GM23338 (cell line): ENCODE measurements at regions not wholly inside any gene's neighbourhood (a gene's known extent, or its start where the extent isn't known, plus 50 kb on each side); places are given as distances from the start of the nearest gene placed in this dataset.

Experiments used
- ATAC-seq: fragments of 200-7000 bp; cut with Tn5 transposase; 3 replicates; pipeline ENCODE4 v1.9.1; 2020
- DNase-seq: peaks from one replicate; pipeline ENCODE4 v3.0.0-alpha.2; 2015; ENCODE audit warnings: low spot score
- H2AFZ ChIP-seq: fragments of 200-600 bp; sonication (generic); 2 replicates; pipeline ENCODE4 v1.8.0; 2016; ENCODE audit warnings: antibody characterized with exemption, mild to moderate bottlenecking, moderate library complexity
- H3F3A ChIP-seq: fragments of 200-600 bp; sonication (generic); replicated peaks from 2 replicates; pipeline ENCODE4 v1.8.0; 2017; ENCODE audit warnings: antibody characterized with exemption, mixed run types, low read depth
- H3K27ac ChIP-seq: fragments of 200-600 bp; sonication (generic); 2 replicates; pipeline ENCODE4 v1.6.1; 2016; ENCODE audit warnings: low read depth
- H3K27me3 ChIP-seq: fragments of 200-600 bp; sonication (generic); 2 replicates; pipeline ENCODE4 v1.8.0; 2016; ENCODE audit warnings: mild to moderate bottlenecking, mixed run types, moderate library complexity; ENCODE audit not compliant: insufficient read depth
- H3K36me3 ChIP-seq: fragments of 200-600 bp; sonication (generic); 2 replicates; pipeline ENCODE4 v1.8.0; 2016; ENCODE audit warnings: mild to moderate bottlenecking; ENCODE audit not compliant: insufficient read depth
- H3K4me1 ChIP-seq: fragments of 200-600 bp; sonication (generic); 2 replicates; pipeline ENCODE4 v1.8.0; 2016; ENCODE audit warnings: mild to moderate bottlenecking, moderate library complexity; ENCODE audit not compliant: insufficient read depth
- H3K4me2 ChIP-seq: fragments of 200-600 bp; sonication (generic); 2 replicates; pipeline ENCODE4 v1.7.1; 2017; ENCODE audit warnings: mixed run types
- H3K4me3 ChIP-seq: fragments of 200-600 bp; sonication (generic); 2 replicates; pipeline ENCODE4 v1.6.1; 2016; ENCODE audit warnings: mixed run types
- H3K79me2 ChIP-seq: fragments of 200-600 bp; sonication (generic); replicated peaks from 2 replicates; pipeline ENCODE4 v1.8.0; 2017; ENCODE audit warnings: mild to moderate bottlenecking; ENCODE audit not compliant: insufficient read depth
- H3K9me2 ChIP-seq: fragments of 200-600 bp; sonication (generic); 2 replicates; pipeline ENCODE4 v1.8.0; 2017; ENCODE audit not compliant: insufficient read depth
- H4K20me1 ChIP-seq: fragments of 200-600 bp; sonication (generic); replicated peaks from 2 replicates; pipeline ENCODE4 v1.8.0; 2017; ENCODE audit warnings: mild to moderate bottlenecking; ENCODE audit not compliant: insufficient read depth
- H3K27ac Mint-ChIP-seq: 2 replicates; pipeline ENCODE4 v1.8.0; 2020; ENCODE audit warnings: inconsistent platforms, mild to moderate bottlenecking, moderate library complexity, mixed read lengths
- H3K27me3 Mint-ChIP-seq: 3 replicates; pipeline ENCODE4 v1.8.0; 2022; ENCODE audit warnings: low read depth, mild to moderate bottlenecking, moderate library complexity, mixed read lengths, inconsistent platforms; ENCODE audit not compliant: insufficient read depth, poor library complexity
- H3K36me3 Mint-ChIP-seq: 3 replicates; pipeline ENCODE4 v1.8.0; 2021; ENCODE audit warnings: low read depth, mild to moderate bottlenecking, inconsistent platforms, moderate library complexity, mixed read lengths
- H3K4me1 Mint-ChIP-seq: 3 replicates; pipeline ENCODE4 v1.8.0; 2020; ENCODE audit warnings: mild to moderate bottlenecking, inconsistent platforms, mixed read lengths
- H3K4me3 Mint-ChIP-seq: 3 replicates; pipeline ENCODE4 v1.8.0; 2021; ENCODE audit warnings: moderate library complexity, mild to moderate bottlenecking, inconsistent platforms, mixed read lengths
- H3K9me3 Mint-ChIP-seq: 3 replicates; pipeline ENCODE4 v1.8.0; 2020; ENCODE audit warnings: moderate library complexity, mild to moderate bottlenecking, inconsistent platforms, mixed read lengths
- CREB1 ChIP-seq: fragments of 250-450 bp; sonication (Bioruptor Pico); IDR thresholded peaks from 2 replicates; pipeline ENCODE4 v1.5.0; 2020; ENCODE audit warnings: low read depth, mild to moderate bottlenecking, moderate library complexity
- EZH2 ChIP-seq: fragments of 200-600 bp; sonication (generic); IDR thresholded peaks from one replicate; pipeline ENCODE4 v1.8.0; 2017; ENCODE audit warnings: antibody characterized with exemption, mild to moderate bottlenecking, low read depth; ENCODE audit not compliant: unreplicated experiment
- EZH2phosphoT487 ChIP-seq: fragments of 200-600 bp; sonication (generic); IDR thresholded peaks from one replicate; pipeline ENCODE4 v1.8.1; 2018; ENCODE audit warnings: antibody characterized with exemption; ENCODE audit not compliant: unreplicated experiment
- JUNB ChIP-seq: IDR thresholded peaks from one replicate; pipeline ENCODE4 v1.6.1; 2016; ENCODE audit warnings: antibody characterized with exemption; ENCODE audit not compliant: unreplicated experiment
- NANOG ChIP-seq: IDR thresholded peaks from 2 replicates; pipeline ENCODE4 v1.6.1; 2016; ENCODE audit warnings: antibody characterized with exemption, borderline replicate concordance
- POLR2AphosphoS5 ChIP-seq: IDR thresholded peaks from 2 replicates; pipeline ENCODE4 v1.6.1; 2016; ENCODE audit warnings: antibody characterized with exemption, low read depth
- STAT1 ChIP-seq: IDR thresholded peaks from one replicate; pipeline ENCODE4 v1.6.1; 2016; ENCODE audit warnings: antibody characterized with exemption; ENCODE audit not compliant: unreplicated experiment
- ZNF114 ChIP-seq: fragments of 250-450 bp; sonication (Bioruptor Pico); IDR thresholded peaks from 2 replicates; pipeline ENCODE4 v1.5.0; 2020; ENCODE audit warnings: mild to moderate bottlenecking, moderate library complexity
- ZNF331 ChIP-seq: fragments of 250-450 bp; sonication (Bioruptor Pico); IDR thresholded peaks from 2 replicates; pipeline ENCODE4 v1.5.0; 2020; ENCODE audit warnings: low read depth, mild to moderate bottlenecking, moderate library complexity
- TF ChIP-seq, protein P1 (sequence below): IDR thresholded peaks from 2 replicates; pipeline ENCODE4 v1.6.1; 2016; ENCODE audit warnings: antibody characterized with exemption
- TF ChIP-seq, protein P2 (sequence below): fragments of 250-450 bp; sonication (Bioruptor Pico); IDR thresholded peaks from 2 replicates; pipeline ENCODE4 v1.5.0; 2020; ENCODE audit warnings: mild to moderate bottlenecking, moderate library complexity
- TF ChIP-seq, protein P3 (sequence below), 2 experiments: fragments of 200-600 bp in 1 of 2; sonication (generic) in 1 of 2; conservative IDR thresholded peaks; 2 replicates each; pipeline versions ENCODE4 v1.5.1 to v1.6.1; 2016 to 2017; ENCODE audit warnings: antibody characterized with exemption in 2 of 2, low read depth in 2 of 2, mild to moderate bottlenecking in 2 of 2, moderate library complexity in 1 of 2
- TF ChIP-seq, protein P4 (sequence below): IDR thresholded peaks from one replicate; pipeline ENCODE4 v1.6.1; 2018; ENCODE audit warnings: antibody characterized with exemption; ENCODE audit not compliant: unreplicated experiment

DNA sequence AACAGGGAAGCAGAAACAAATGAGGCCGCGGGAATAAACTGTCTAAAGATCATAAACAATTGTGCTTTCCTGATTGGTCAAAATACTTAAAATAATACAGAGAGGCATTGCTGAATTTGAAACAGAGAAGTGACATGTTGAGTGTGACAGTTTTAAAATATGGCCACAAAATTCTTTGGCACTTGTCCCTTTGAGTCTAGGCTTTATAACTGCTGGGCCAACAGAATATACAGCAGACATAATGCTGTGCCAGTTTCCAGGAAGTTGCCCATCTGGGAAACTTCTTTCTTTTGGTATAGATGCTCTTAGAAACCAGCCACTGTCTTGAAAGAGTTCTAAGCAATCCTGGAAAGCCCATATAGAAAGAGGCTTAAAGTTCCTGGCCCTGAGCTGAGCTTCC is 668.4 kb downstream of the CENPC start:
- no peak overlapping the region for H3K4me2 ChIP-seq
- H3K9me3 Mint-ChIP-seq, result peaks cover 6% of the 10 kb centered on the region
- peaks cover 4% of the 10 kb centered on the region for H3K36me3 Mint-ChIP-seq
- H3K4me1 Mint-ChIP-seq, result 0 out of 3 replicates have a peak, but pooled peaks cover 2% of the 10 kb centered on the region
- ATAC-seq, result no peak
- no peaks in the 10 kb centered on the region for H4K20me1 ChIP-seq
- H3K4me3 ChIP-seq, result no peak overlapping the region
- no peak overlapping the region for H3K27ac ChIP-seq
- no peaks in the 10 kb centered on the region for H3K27me3 Mint-ChIP-seq
- H3K4me1 ChIP-seq, result no peaks in the 10 kb centered on the region
- no peak overlapping the region for H3K4me3 Mint-ChIP-seq
- no peaks in the 10 kb centered on the region for H3K79me2 ChIP-seq
- H3F3A ChIP-seq, result no peaks in the 10 kb centered on the region
- DNase-seq, result no peak
- H3K36me3 ChIP-seq, result no peaks in the 10 kb centered on the region
- TF ChIP-seq, protein P1, sequence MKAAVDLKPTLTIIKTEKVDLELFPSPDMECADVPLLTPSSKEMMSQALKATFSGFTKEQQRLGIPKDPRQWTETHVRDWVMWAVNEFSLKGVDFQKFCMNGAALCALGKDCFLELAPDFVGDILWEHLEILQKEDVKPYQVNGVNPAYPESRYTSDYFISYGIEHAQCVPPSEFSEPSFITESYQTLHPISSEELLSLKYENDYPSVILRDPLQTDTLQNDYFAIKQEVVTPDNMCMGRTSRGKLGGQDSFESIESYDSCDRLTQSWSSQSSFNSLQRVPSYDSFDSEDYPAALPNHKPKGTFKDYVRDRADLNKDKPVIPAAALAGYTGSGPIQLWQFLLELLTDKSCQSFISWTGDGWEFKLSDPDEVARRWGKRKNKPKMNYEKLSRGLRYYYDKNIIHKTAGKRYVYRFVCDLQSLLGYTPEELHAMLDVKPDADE, result no peak
- TF ChIP-seq EZH2phosphoT487 (no peak), CREB1 (CRISPR knock-in tag) (no peak), NANOG (no peak), EZH2 (no peak), POLR2AphosphoS5 (no peak), JUNB (no peak), ZNF331 (CRISPR knock-in tag) (no peak), ZNF114 (CRISPR knock-in tag) (no peak), STAT1 (no peak)
- TF ChIP-seq, protein P2, sequence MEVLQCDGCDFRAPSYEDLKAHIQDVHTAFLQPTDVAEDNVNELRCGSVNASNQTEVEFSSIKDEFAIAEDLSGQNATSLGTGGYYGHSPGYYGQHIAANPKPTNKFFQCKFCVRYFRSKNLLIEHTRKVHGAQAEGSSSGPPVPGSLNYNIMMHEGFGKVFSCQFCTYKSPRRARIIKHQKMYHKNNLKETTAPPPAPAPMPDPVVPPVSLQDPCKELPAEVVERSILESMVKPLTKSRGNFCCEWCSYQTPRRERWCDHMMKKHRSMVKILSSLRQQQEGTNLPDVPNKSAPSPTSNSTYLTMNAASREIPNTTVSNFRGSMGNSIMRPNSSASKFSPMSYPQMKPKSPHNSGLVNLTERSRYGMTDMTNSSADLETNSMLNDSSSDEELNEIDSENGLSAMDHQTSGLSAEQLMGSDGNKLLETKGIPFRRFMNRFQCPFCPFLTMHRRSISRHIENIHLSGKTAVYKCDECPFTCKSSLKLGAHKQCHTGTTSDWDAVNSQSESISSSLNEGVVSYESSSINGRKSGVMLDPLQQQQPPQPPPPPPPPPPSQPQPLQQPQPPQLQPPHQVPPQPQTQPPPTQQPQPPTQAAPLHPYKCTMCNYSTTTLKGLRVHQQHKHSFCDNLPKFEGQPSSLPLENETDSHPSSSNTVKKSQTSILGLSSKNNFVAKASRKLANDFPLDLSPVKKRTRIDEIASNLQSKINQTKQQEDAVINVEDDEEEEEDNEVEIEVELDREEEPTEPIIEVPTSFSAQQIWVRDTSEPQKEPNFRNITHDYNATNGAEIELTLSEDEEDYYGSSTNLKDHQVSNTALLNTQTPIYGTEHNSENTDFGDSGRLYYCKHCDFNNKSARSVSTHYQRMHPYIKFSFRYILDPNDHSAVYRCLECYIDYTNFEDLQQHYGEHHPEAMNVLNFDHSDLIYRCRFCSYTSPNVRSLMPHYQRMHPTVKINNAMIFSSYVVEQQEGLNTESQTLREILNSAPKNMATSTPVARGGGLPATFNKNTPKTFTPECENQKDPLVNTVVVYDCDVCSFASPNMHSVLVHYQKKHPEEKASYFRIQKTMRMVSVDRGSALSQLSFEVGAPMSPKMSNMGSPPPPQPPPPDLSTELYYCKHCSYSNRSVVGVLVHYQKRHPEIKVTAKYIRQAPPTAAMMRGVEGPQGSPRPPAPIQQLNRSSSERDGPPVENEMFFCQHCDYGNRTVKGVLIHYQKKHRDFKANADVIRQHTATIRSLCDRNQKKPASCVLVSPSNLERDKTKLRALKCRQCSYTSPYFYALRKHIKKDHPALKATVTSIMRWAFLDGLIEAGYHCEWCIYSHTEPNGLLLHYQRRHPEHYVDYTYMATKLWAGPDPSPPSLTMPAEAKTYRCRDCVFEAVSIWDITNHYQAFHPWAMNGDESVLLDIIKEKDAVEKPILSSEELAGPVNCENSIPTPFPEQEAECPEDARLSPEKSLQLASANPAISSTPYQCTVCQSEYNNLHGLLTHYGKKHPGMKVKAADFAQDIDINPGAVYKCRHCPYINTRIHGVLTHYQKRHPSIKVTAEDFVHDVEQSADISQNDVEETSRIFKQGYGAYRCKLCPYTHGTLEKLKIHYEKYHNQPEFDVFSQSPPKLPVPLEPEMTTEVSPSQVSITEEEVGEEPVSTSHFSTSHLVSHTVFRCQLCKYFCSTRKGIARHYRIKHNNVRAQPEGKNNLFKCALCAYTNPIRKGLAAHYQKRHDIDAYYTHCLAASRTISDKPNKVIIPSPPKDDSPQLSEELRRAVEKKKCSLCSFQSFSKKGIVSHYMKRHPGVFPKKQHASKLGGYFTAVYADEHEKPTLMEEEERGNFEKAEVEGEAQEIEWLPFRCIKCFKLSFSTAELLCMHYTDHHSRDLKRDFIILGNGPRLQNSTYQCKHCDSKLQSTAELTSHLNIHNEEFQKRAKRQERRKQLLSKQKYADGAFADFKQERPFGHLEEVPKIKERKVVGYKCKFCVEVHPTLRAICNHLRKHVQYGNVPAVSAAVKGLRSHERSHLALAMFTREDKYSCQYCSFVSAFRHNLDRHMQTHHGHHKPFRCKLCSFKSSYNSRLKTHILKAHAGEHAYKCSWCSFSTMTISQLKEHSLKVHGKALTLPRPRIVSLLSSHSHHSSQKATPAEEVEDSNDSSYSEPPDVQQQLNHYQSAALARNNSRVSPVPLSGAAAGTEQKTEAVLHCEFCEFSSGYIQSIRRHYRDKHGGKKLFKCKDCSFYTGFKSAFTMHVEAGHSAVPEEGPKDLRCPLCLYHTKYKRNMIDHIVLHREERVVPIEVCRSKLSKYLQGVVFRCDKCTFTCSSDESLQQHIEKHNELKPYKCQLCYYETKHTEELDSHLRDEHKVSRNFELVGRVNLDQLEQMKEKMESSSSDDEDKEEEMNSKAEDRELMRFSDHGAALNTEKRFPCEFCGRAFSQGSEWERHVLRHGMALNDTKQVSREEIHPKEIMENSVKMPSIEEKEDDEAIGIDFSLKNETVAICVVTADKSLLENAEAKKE (CRISPR knock-in tag), result no peak
- TF ChIP-seq, protein P3, sequence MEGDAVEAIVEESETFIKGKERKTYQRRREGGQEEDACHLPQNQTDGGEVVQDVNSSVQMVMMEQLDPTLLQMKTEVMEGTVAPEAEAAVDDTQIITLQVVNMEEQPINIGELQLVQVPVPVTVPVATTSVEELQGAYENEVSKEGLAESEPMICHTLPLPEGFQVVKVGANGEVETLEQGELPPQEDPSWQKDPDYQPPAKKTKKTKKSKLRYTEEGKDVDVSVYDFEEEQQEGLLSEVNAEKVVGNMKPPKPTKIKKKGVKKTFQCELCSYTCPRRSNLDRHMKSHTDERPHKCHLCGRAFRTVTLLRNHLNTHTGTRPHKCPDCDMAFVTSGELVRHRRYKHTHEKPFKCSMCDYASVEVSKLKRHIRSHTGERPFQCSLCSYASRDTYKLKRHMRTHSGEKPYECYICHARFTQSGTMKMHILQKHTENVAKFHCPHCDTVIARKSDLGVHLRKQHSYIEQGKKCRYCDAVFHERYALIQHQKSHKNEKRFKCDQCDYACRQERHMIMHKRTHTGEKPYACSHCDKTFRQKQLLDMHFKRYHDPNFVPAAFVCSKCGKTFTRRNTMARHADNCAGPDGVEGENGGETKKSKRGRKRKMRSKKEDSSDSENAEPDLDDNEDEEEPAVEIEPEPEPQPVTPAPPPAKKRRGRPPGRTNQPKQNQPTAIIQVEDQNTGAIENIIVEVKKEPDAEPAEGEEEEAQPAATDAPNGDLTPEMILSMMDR (conservative IDR thresholded peaks at IDR 0.05; ENCODE audit: low read depth in 2 of 2), result no peak
- TF ChIP-seq, protein P4, sequence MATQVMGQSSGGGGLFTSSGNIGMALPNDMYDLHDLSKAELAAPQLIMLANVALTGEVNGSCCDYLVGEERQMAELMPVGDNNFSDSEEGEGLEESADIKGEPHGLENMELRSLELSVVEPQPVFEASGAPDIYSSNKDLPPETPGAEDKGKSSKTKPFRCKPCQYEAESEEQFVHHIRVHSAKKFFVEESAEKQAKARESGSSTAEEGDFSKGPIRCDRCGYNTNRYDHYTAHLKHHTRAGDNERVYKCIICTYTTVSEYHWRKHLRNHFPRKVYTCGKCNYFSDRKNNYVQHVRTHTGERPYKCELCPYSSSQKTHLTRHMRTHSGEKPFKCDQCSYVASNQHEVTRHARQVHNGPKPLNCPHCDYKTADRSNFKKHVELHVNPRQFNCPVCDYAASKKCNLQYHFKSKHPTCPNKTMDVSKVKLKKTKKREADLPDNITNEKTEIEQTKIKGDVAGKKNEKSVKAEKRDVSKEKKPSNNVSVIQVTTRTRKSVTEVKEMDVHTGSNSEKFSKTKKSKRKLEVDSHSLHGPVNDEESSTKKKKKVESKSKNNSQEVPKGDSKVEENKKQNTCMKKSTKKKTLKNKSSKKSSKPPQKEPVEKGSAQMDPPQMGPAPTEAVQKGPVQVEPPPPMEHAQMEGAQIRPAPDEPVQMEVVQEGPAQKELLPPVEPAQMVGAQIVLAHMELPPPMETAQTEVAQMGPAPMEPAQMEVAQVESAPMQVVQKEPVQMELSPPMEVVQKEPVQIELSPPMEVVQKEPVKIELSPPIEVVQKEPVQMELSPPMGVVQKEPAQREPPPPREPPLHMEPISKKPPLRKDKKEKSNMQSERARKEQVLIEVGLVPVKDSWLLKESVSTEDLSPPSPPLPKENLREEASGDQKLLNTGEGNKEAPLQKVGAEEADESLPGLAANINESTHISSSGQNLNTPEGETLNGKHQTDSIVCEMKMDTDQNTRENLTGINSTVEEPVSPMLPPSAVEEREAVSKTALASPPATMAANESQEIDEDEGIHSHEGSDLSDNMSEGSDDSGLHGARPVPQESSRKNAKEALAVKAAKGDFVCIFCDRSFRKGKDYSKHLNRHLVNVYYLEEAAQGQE, result no peak
- no peaks in the 10 kb centered on the region for H3K27me3 ChIP-seq
- peaks cover 6% of the 10 kb centered on the region; the same call in 1 of the 2 replicates for H3K9me2 ChIP-seq
- no peak overlapping the region for H2AFZ ChIP-seq
- H3K27ac Mint-ChIP-seq, result no peak overlapping the region
